ENCODE measurements at regions not wholly inside any gene's neighbourhood (a gene's known extent, or its start where the extent isn't known, plus 50 kb on each side); places are given as distances from the start of the nearest gene placed in this dataset.

DNA sequence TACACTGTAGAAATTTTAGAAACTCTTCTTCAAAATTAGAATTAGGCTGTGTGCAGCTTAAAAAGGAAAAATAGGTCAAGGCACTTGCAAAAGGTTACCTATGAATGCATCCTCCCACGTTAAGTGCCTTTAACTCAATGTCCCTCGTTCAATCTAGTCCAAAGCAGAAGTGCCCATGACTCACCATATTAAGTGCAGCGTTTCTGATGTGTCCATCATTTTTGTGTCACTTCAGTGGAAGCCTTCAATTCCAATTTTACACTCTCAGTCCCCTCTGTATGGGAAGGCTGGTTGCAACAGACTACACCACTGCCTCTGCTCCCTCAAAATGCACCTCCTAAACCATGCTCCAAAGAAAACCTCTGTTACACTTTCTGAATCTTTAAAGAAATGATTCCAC, 53.4 kb downstream of the FOXB1 start:
- Mint-ChIP-seq H3K36me3 (ENCODE audit: low read depth) (peaks cover 6% of the 10 kb centered on the region), H3K4me1 (no peaks in the 10 kb centered on the region), H3K27me3 (ENCODE audit: insufficient read depth) (peaks cover 17% of the 10 kb centered on the region), H3K9me3 (peaks cover 19% of the 10 kb centered on the region), H3K4me3 (no peak overlapping the region), H3K27ac (no peak overlapping the region)
- TF ChIP-seq CTCF (conservative IDR thresholded peaks at IDR 0.05): no peak
- Histone ChIP-seq H3K4me1 (ENCODE audit: control insufficient read depth, insufficient read depth, low read length) (no peaks in the 10 kb centered on the region), H3K4me3 (ENCODE audit: low read length) (no peak overlapping the region), H3K27me3 (ENCODE audit: control insufficient read depth, insufficient read depth, low read length, poor library complexity, severe bottlenecking) (no peaks in the 10 kb centered on the region), H3K9ac (ENCODE audit: extremely low read depth, low read length, poor library complexity, severe bottlenecking) (no peak overlapping the region), H3K36me3 (ENCODE audit: control insufficient read depth, insufficient read depth, low read length) (no peaks in the 10 kb centered on the region), H3K27ac (ENCODE audit: low read depth, low read length) (no peak overlapping the region), H3K9me3 (ENCODE audit: control insufficient read depth, low read length) (peaks cover 16% of the 10 kb centered on the region)
- WGBS, 2 experiments (ENCODE audit: insufficient coverage in 1 of 2, insufficient read length in 1 of 2): 86 to 89% methylated on average over 3 of the region's 3 CpGs
- DNase-seq: no peak

DNA sequence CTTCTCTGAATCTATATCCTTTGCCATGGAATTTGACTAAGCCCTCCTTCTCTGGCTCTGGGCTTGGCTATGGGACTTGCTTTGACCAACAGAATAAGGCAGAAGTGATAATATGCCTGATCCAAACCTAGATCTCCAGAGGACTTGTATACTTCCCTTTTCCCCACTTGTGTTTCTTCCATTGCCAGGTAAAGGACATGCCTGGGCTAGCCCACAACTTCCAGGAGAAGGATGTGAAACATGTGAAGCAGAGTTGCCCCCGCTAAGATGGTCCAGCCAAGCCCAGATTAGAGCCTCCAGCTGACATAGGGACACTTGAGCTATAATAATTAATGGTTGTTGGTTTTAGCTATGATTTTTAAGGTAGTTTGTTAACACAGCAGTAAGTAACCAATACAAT, 55.1 kb downstream of the FOXB1 start:
- Mint-ChIP-seq H3K27me3 (ENCODE audit: insufficient read depth) (peaks cover 10% of the 10 kb centered on the region), H3K36me3 (ENCODE audit: low read depth) (peaks cover 6% of the 10 kb centered on the region), H3K27ac (no peak overlapping the region), H3K4me3 (no peak overlapping the region), H3K9me3 (peaks cover 25% of the 10 kb centered on the region), H3K4me1 (no peaks in the 10 kb centered on the region)
- H3K4me3 ChIP-seq (ENCODE audit: low read length): no peak overlapping the region
- no peaks in the 10 kb centered on the region for H3K4me1 ChIP-seq (ENCODE audit: control insufficient read depth, insufficient read depth, low read length)
- no peak for DNase-seq
- H3K36me3 ChIP-seq (ENCODE audit: control insufficient read depth, insufficient read depth, low read length): no peaks in the 10 kb centered on the region
- peaks cover 21% of the 10 kb centered on the region for H3K9me3 ChIP-seq (ENCODE audit: control insufficient read depth, low read length)
- H3K27me3 ChIP-seq (ENCODE audit: control insufficient read depth, insufficient read depth, low read length, poor library complexity, severe bottlenecking): no peaks in the 10 kb centered on the region
- no peak for TF ChIP-seq CTCF (conservative IDR thresholded peaks at IDR 0.05)
- 100% methylated on average over 1 of the region's 1 CpG for WGBS, 2 experiments (ENCODE audit: insufficient coverage in 1 of 2, insufficient read length in 1 of 2)
- H3K9ac ChIP-seq (ENCODE audit: extremely low read depth, low read length, poor library complexity, severe bottlenecking): no peak overlapping the region
- no peak overlapping the region for H3K27ac ChIP-seq (ENCODE audit: low read depth, low read length)

- Histone ChIP-seq H3K27me3 (ENCODE audit: control insufficient read depth, insufficient read depth, low read length, poor library complexity, severe bottlenecking) (no peaks in the 10 kb centered on the region), H3K9me3 (ENCODE audit: control insufficient read depth, low read length) (peaks cover 21% of the 10 kb centered on the region), H3K36me3 (ENCODE audit: control insufficient read depth, insufficient read depth, low read length) (no peaks in the 10 kb centered on the region), H3K27ac (ENCODE audit: low read depth, low read length) (no peak overlapping the region), H3K4me3 (ENCODE audit: low read length) (no peak overlapping the region), H3K4me1 (ENCODE audit: control insufficient read depth, insufficient read depth, low read length) (no peaks in the 10 kb centered on the region), H3K9ac (ENCODE audit: extremely low read depth, low read length, poor library complexity, severe bottlenecking) (no peak overlapping the region)
- Mint-ChIP-seq H3K27ac (no peak overlapping the region), H3K27me3 (ENCODE audit: insufficient read depth) (peaks cover 7% of the 10 kb centered on the region), H3K4me3 (no peak overlapping the region), H3K9me3 (peaks cover 25% of the 10 kb centered on the region), H3K4me1 (peaks cover 5% of the 10 kb centered on the region), H3K36me3 (ENCODE audit: low read depth) (peaks cover 6% of the 10 kb centered on the region)
- DNase-seq: no peak
- WGBS, 2 experiments (ENCODE audit: insufficient coverage in 1 of 2, insufficient read length in 1 of 2): 92% methylated on average over 1 of the region's 1 CpG; no CpG with 5 or more reads in 1 of the 2 experiments
- TF ChIP-seq CTCF (conservative IDR thresholded peaks at IDR 0.05): no peak
Observed at GRCh38 chr15:60061758-60062157, 57.6 kb downstream of the FOXB1 start.
